Heart right ventricle (tissue), 16 donors: ENCODE measurements at regions not wholly inside any gene's neighbourhood (a gene's known extent, or its start where the extent isn't known, plus 50 kb on each side); places are given as distances from the start of the nearest gene placed in this dataset.
A peak's percentile ranks its signal among the peaks of the same experiment; 100 is the strongest.

Source experiments
- ATAC-seq, 8 donors: fragments of 200-7000 bp; cut with Tn5 transposase; one replicate each; pipeline ENCODE4 v1.9.1; 2020; ENCODE audit warnings: mild to moderate bottlenecking in 8 of 8, moderate library complexity in 8 of 8, moderate number of reproducible peaks in 1 of 8
- DNase-seq, 2 donors: peaks; one replicate each; pipeline ENCODE4 v3.0.0-alpha.2; 2020
- H3K27ac ChIP-seq, 10 donors: fragments of 200-600 bp; sonication (generic) in 2 of 10; one replicate each; pipeline versions ENCODE4 v1.5.0 to v1.8.0; 2020 to 2022; ENCODE audit warnings: mild to moderate bottlenecking in 3 of 10
- H3K27me3 ChIP-seq, 7 donors: fragments of 200-600 bp; one replicate each; pipeline ENCODE4 v1.8.0; 2021 to 2022; ENCODE audit warnings: mild to moderate bottlenecking in 2 of 7
- H3K36me3 ChIP-seq, 9 donors: fragments of 200-600 bp; sonication (generic) in 1 of 9; one replicate each; pipeline versions ENCODE4 v1.5.0 to v1.8.0; 2020 to 2022; ENCODE audit warnings: mild to moderate bottlenecking in 2 of 9
- H3K4me1 ChIP-seq, 9 donors: fragments of 200-600 bp; sonication (generic) in 1 of 9; one replicate each; pipeline versions ENCODE4 v1.5.0 to v1.8.0; 2020 to 2022; ENCODE audit warnings: mild to moderate bottlenecking in 4 of 9
- H3K4me3 ChIP-seq, 10 donors: fragments of 200-600 bp; sonication (generic) in 2 of 10; one replicate each; pipeline versions ENCODE4 v1.5.0 to v1.8.0; 2020 to 2022; ENCODE audit warnings: mild to moderate bottlenecking in 7 of 10, moderate library complexity in 2 of 10
- H3K9me3 ChIP-seq, 11 donors: fragments of 200-600 bp in 10 of 11; sonication (generic) in 2 of 11; one replicate each; pipeline versions ENCODE4 v1.5.0 to v1.8.0; 2013 to 2022; ENCODE audit warnings: mild to moderate bottlenecking in 2 of 11, control low read depth in 1 of 11, moderate library complexity in 1 of 11
- WGBS, 2 donors: extraction: QIAGEN DNeasy Blood & Tissue Kit; methylation state at CpG; one replicate each; pipeline ENCODE4 v1.1.7; 2013; ENCODE audit warnings: inconsistent platforms in 1 of 2; 5-methylcytosine and 5-hydroxymethylcytosine counted together
- intact Hi-C, 10 donors: fragments of 100-400 bp; cut with DNase I; formaldehyde crosslinking; loops; one replicate each; pipeline versions ENCODE4 v1.11.1 to v1.14.2; 2022
- TF ChIP-seq, protein P1 (sequence below), 9 donors: fragments of 200-600 bp; sonication (generic) in 2 of 9; IDR thresholded peaks; one replicate each; pipeline versions ENCODE4 v1.5.0 to v1.8.0; 2021 to 2022; ENCODE audit warnings: antibody characterized with exemption in 9 of 9, mild to moderate bottlenecking in 5 of 9, moderate library complexity in 1 of 9
- donor health status: Arrhythmogenic right ventricular cardiomyopathy.
- donor health status: ischemic (EF 13 %, LVEDD 7.1; RV severe dilation, severe dysfunction).
- donor health status: healthy with polysubstance abuse.
- donor health status: DM: no; HTN: yes; CAD: no.
- donor health status: DM: no; HTN: no; CAD: no.
- donor health status: ischemic (EF 25% LVEDD 6.9; RV normal size, moderate dysfunction).
- donor health status: ischemic (EF 25% LVEDD 5.7; RV mildly dilated, moderate dysfunction).
- donor health status: healthy.
- donor health status: DM: yes; HTN: yes; CAD: no.
- donor health status: Ischemic cardiomyopathy.
- donor health status: ischemic (EF 35%, LVEDD 5.7; RV mildly dilated, moderate dysfunction).
- donor health status: nonischemic (EF 11% LVEDD 7.7; RV severe dilation, severe dysfunction).
- donor health status: DM: yes; HTN: yes; CAD: no.
- donor health status: PGD.
- donor health status: ischemic (EF 29% LVEDD 5.4; RV normal size, mild dysfunction).
- donor health status: nonischemic (EF 23%, LVEDD 6.1; RV moderate dilation, normal function).

DNA sequence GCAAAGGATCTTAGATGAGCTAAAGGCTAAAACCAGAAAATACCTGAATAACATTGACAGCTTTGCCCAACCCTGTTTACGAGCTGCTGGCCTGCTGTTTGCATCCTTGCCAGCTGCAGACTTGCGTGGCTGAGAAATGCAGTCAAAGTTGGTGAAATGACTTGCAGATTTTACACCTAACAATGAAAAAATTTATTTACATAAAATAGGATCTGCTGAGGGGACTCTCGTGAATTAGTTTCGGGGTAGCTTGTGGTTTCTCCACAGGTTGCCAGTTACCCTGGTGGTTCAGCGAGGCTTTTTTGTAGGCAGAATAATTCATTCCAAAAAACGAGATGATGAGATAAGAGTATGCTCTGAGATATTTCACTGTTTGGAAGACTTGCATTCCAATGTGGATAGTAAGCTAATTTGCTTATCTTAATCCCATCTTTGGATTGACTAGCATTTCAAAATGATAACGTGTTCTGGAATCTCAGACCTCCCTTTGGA lies 65.7 kb upstream of the FANCC start:
- no peak for DNase-seq
- Histone ChIP-seq H3K27ac (no peak overlapping the region), H3K27me3 (peaks cover 0 to 24% (median 0%) of the 10 kb centered on the region in 7 donors), H3K9me3 (no peaks in the 10 kb centered on the region), H3K4me1 (no peaks in the 10 kb centered on the region), H3K36me3 (no peaks in the 10 kb centered on the region), H3K4me3 (no peak overlapping the region)
- intact Hi-C loops = no loop called here
- TF ChIP-seq, protein P1, sequence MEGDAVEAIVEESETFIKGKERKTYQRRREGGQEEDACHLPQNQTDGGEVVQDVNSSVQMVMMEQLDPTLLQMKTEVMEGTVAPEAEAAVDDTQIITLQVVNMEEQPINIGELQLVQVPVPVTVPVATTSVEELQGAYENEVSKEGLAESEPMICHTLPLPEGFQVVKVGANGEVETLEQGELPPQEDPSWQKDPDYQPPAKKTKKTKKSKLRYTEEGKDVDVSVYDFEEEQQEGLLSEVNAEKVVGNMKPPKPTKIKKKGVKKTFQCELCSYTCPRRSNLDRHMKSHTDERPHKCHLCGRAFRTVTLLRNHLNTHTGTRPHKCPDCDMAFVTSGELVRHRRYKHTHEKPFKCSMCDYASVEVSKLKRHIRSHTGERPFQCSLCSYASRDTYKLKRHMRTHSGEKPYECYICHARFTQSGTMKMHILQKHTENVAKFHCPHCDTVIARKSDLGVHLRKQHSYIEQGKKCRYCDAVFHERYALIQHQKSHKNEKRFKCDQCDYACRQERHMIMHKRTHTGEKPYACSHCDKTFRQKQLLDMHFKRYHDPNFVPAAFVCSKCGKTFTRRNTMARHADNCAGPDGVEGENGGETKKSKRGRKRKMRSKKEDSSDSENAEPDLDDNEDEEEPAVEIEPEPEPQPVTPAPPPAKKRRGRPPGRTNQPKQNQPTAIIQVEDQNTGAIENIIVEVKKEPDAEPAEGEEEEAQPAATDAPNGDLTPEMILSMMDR (IDR thresholded peaks at IDR 0.05) = no peak
- ATAC-seq = no peak
- WGBS, 2 donors = 57 to 66% methylated on average over 7 of the region's 7 CpGs

DNA sequence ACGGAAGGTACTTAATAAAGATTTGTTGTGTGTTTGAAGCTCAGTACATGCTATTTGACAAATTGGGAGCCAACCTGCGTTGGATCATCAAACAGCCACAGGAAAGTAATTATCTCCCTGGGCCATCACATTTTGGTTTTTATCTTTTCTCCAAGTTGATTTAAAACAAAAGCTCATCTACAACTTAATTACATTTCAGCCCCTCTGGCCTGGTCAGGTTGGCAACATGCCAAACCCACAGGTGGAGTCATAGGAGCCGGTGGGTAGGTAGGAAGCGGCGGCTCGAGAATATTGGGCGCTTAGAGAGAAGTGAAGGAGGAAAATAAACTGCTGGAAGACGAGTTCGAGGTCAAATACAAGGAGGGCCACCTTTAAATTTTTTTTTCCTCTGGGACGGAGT lies 64.9 kb upstream of the FANCC start:
- Histone ChIP-seq H3K4me3 (no peak overlapping the region), H3K4me1 (no peaks in the 10 kb centered on the region), H3K27me3 (peaks cover 0 to 31% (median 0%) of the 10 kb centered on the region in 7 donors), H3K27ac (no peak overlapping the region), H3K36me3 (no peaks in the 10 kb centered on the region), H3K9me3 (no peaks in the 10 kb centered on the region)
- DNase-seq = no peak
- intact Hi-C loops = no loop called here
- 88 to 92% methylated on average over 10 of the region's 10 CpGs for WGBS, 2 donors
- ATAC-seq = no peak
- TF ChIP-seq, protein P1 (IDR thresholded peaks at IDR 0.05) = no peak

DNA sequence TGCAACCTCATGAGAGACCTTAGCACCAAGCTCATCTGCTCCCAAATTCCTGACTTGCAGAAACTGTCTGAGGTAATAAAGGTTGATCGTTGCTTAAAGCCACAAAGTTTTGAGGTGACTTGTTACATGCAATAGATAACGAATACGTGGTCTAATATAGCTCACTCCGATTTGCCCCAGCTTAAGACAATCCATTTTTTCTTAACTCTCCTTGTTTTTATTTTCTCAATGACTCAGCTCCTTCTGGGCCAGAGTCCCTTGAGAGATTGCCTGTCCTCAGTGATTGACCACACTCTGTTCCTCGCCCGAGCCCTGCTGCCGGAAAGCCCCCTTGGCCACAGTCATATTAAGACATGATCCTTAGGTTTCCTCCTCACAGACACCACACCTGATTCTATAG lies 63.7 kb upstream of the FANCC start:
- WGBS, 2 donors = 62 to 66% methylated on average over 7 of the region's 7 CpGs
- Histone ChIP-seq H3K27ac (no peak overlapping the region), H3K9me3 (no peaks in the 10 kb centered on the region), H3K4me1 (no peaks in the 10 kb centered on the region), H3K27me3 (peaks cover 0 to 31% (median 0%) of the 10 kb centered on the region in 7 donors), H3K36me3 (no peaks in the 10 kb centered on the region), H3K4me3 (no peak overlapping the region)
- ATAC-seq (no peak), DNase-seq (no peak)
- TF ChIP-seq, protein P1 (IDR thresholded peaks at IDR 0.05) = no peak
- intact Hi-C loops = no loop called here

DNA sequence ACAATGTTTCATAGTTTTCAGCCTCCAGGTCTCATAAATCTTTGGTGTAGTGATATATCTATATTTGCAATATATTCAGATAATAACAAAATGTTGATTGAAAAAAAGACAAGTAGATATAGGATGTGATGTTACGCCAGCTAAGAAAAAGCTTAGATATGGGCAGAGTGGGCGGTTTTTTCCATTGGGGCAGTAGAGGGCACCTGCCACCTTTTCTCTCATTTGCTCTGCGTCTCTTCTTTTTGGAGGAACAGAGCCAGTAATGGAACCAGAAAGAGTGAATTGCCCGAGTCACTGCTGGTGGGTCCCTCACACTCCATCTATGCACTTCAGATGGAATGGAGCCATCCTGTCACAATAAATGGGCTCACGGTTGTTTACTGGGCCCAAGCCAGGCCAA lies 62.1 kb upstream of the FANCC start:
- no peaks in the 10 kb centered on the region for H3K9me3 ChIP-seq
- no peaks in the 10 kb centered on the region for H3K4me1 ChIP-seq
- no peak overlapping the region for H3K4me3 ChIP-seq
- H3K27me3 ChIP-seq = peaks cover 0 to 24% (median 0%) of the 10 kb centered on the region in 7 donors
- intact Hi-C loops = no loop called here
- ATAC-seq (no peak), DNase-seq (no peak)
- TF ChIP-seq, protein P1 (IDR thresholded peaks at IDR 0.05) = peak in 2 of 9 donors; percentile 11 to 22
- H3K36me3 ChIP-seq = no peaks in the 10 kb centered on the region
- no peak overlapping the region for H3K27ac ChIP-seq
- WGBS, 2 donors = 66 to 71% methylated on average over 5 of the region's 5 CpGs
